Keratinocyte (primary cell): ENCODE measurements at regions not wholly inside any gene's neighbourhood (a gene's known extent, or its start where the extent isn't known, plus 50 kb on each side); places are given as distances from the start of the nearest gene placed in this dataset.

Experiments
- DNase-seq: peaks from one replicate; pipeline ENCODE4 v3.0.0-alpha.2; 2011; ENCODE audit warnings: low read depth, missing footprints, low spot score
- FAIRE-seq: peaks from 2 replicates; lab custom pipeline; 2011; peaks lifted over from hg19 to GRCh38; lab: Jason Lieb, UNC
- H2AFZ ChIP-seq: 2 replicates; pipeline ENCODE4 v1.6.0; 2012; ENCODE audit warnings: low read length, control low read depth, inconsistent platforms; ENCODE audit not compliant: control insufficient read depth
- H3K27ac ChIP-seq: 2 replicates; pipeline ENCODE4 v1.5.1; 2011; ENCODE audit warnings: low read length; ENCODE audit not compliant: control insufficient read depth, insufficient read depth
- H3K27me3 ChIP-seq: 3 replicates; pipeline ENCODE4 v1.6.0; 2011; ENCODE audit warnings: low read length; ENCODE audit not compliant: control insufficient read depth, insufficient read depth; ENCODE audit errors: extremely low read depth
- H3K36me3 ChIP-seq, 2 experiments: 2 replicates in 1 of 2; 3 replicates in 1 of 2; pipeline ENCODE4 v1.5.1; 2011; ENCODE audit warnings: low read length in 2 of 2, mild to moderate bottlenecking in 1 of 2; ENCODE audit not compliant: control insufficient read depth in 2 of 2, insufficient read depth in 2 of 2; ENCODE audit errors: extremely low read depth in 1 of 2
- H3K4me1 ChIP-seq: 3 replicates; pipeline ENCODE4 v1.5.1; 2011; ENCODE audit warnings: low read length; ENCODE audit not compliant: control insufficient read depth, insufficient read depth; ENCODE audit errors: extremely low read depth
- H3K4me2 ChIP-seq: 3 replicates; pipeline ENCODE4 v1.6.0; 2011; ENCODE audit warnings: low read depth, low read length; ENCODE audit not compliant: control insufficient read depth, insufficient read depth; ENCODE audit errors: extremely low read depth
- H3K4me3 ChIP-seq, 3 experiments: fragments of 200-600 bp in 1 of 3; sonication (generic) in 1 of 3; 2 replicates in 2 of 3; 3 replicates in 1 of 3; pipeline ENCODE4 v1.5.1; 2011 to 2016; ENCODE audit warnings: low read length in 3 of 3, mild to moderate bottlenecking in 3 of 3, control low read depth in 2 of 3, inconsistent platforms in 1 of 3, low read depth in 1 of 3, mixed read lengths in 1 of 3, mixed run types in 1 of 3, moderate library complexity in 1 of 3; ENCODE audit not compliant: control insufficient read depth in 2 of 3, insufficient read depth in 2 of 3; ENCODE audit errors: extremely low read depth in 1 of 3
- H3K79me2 ChIP-seq: 2 replicates; pipeline ENCODE4 v1.6.0; 2012; ENCODE audit warnings: low read length; ENCODE audit not compliant: control insufficient read depth, insufficient read depth
- H3K9ac ChIP-seq: 3 replicates; pipeline ENCODE4 v1.6.0; 2011; ENCODE audit warnings: low read length; ENCODE audit not compliant: control insufficient read depth, insufficient read depth; ENCODE audit errors: extremely low read depth
- H3K9me1 ChIP-seq: 3 replicates; pipeline ENCODE4 v1.6.0; 2011; ENCODE audit warnings: low read length; ENCODE audit not compliant: control insufficient read depth, insufficient read depth; ENCODE audit errors: extremely low read depth
- H3K9me3 ChIP-seq: 2 replicates; pipeline ENCODE4 v1.5.1; 2012; ENCODE audit warnings: low read depth, low read length; ENCODE audit not compliant: control insufficient read depth
- H4K20me1 ChIP-seq: 3 replicates; pipeline ENCODE4 v1.6.0; 2011; ENCODE audit warnings: low read length; ENCODE audit not compliant: control insufficient read depth, insufficient read depth; ENCODE audit errors: extremely low read depth
- EZH2 ChIP-seq: IDR thresholded peaks from one replicate; pipeline ENCODE4 v1.6.1; 2012; ENCODE audit warnings: inconsistent platforms, mild to moderate bottlenecking, low read length, moderate library complexity
- dilution Hi-C: fragments of 300-500 bp; cut with MboI; formaldehyde crosslinking; loops from one replicate; pipeline ENCODE4 v1.7.0; 2020; ENCODE audit warnings: low sequenced_read_pairs; ENCODE audit not compliant: extremely low pct_ligation_motif_present
- TF ChIP-seq, protein P1 (sequence below), 3 experiments: IDR thresholded peaks in 1 of 3; conservative IDR thresholded peaks in 1 of 3; optimal IDR thresholded peaks in 1 of 3; 2 replicates in 2 of 3; 3 replicates in 1 of 3; pipeline versions ENCODE3 to v1.5.1; 2011; ENCODE audit warnings: low read length in 3 of 3, mild to moderate bottlenecking in 3 of 3, moderate library complexity in 2 of 3, control low read depth in 1 of 3, inconsistent platforms in 1 of 3; ENCODE audit not compliant: insufficient read depth in 2 of 3; ENCODE audit errors: extremely low read depth in 1 of 3

DNA sequence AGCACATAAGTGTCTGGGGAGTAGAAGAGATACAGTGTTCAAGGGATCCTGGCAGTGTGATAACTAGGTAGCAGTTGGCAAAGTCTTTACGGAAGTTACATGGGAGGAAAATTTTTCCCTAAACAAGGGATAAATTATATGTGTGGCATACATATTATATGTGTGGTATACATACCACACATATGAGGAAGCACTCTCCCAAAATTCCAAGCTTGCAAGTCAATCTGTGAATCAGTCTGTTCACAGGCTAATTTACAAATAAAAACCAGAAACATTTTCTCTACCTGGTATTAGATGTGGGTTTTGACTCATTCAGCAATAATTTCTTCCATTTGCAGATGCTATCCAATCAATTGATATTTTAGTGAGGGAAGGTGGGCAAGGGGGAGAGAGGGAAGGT lies 110.0 kb downstream of the ISOC1 start:
- Histone ChIP-seq H4K20me1 (no peaks in the 10 kb centered on the region), H3K4me3 (no peak overlapping the region), H3K36me3 (no peaks in the 10 kb centered on the region), H3K9ac (no peak overlapping the region), H3K4me1 (no peaks in the 10 kb centered on the region), H3K27me3 (no peaks in the 10 kb centered on the region), H3K9me1 (no peaks in the 10 kb centered on the region), H3K9me3 (no peaks in the 10 kb centered on the region), H3K79me2 (no peaks in the 10 kb centered on the region), H3K27ac (no peak overlapping the region), H2AFZ (peak overlapping the region; percentile 16), H3K4me2 (no peak overlapping the region)
- dilution Hi-C loops: no loop called here
- FAIRE-seq (no peak), DNase-seq (no peak)
- TF ChIP-seq, protein P1, sequence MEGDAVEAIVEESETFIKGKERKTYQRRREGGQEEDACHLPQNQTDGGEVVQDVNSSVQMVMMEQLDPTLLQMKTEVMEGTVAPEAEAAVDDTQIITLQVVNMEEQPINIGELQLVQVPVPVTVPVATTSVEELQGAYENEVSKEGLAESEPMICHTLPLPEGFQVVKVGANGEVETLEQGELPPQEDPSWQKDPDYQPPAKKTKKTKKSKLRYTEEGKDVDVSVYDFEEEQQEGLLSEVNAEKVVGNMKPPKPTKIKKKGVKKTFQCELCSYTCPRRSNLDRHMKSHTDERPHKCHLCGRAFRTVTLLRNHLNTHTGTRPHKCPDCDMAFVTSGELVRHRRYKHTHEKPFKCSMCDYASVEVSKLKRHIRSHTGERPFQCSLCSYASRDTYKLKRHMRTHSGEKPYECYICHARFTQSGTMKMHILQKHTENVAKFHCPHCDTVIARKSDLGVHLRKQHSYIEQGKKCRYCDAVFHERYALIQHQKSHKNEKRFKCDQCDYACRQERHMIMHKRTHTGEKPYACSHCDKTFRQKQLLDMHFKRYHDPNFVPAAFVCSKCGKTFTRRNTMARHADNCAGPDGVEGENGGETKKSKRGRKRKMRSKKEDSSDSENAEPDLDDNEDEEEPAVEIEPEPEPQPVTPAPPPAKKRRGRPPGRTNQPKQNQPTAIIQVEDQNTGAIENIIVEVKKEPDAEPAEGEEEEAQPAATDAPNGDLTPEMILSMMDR (optimal IDR thresholded peaks at IDR 0.05 in 1 of 3, IDR thresholded peaks at IDR 0.05 in 1 of 3, conservative IDR thresholded peaks at IDR 0.05 in 1 of 3; ENCODE audit: extremely low read depth in 1 of 3, insufficient read depth in 2 of 3, low read length in 3 of 3): no peak
- no peak for TF ChIP-seq EZH2

DNA sequence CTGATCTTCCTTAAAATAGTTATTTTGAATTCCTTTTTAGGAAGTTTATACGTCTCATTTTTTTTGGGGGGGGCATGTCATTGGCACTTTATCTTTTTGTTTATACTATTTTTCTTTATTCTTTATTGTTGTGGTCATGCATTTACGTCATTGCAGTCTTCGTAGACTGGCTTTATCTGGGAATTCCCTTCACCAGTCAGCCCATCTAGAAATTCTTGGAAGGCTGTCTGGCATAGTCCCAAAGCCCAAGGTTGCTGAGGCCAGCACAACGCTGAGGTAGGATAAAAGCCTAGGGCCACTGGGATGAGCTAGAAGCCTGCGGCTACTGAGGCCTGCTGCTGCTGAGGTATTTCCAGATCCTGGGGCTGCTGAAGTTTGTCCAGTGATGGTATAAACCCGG lies 121.5 kb downstream of the ISOC1 start:
- Histone ChIP-seq H3K27ac (no peak overlapping the region), H3K36me3 (no peaks in the 10 kb centered on the region), H3K9me1 (no peaks in the 10 kb centered on the region), H3K27me3 (no peaks in the 10 kb centered on the region), H3K79me2 (no peaks in the 10 kb centered on the region), H3K9me3 (no peaks in the 10 kb centered on the region), H3K4me3 (no peak overlapping the region), H3K9ac (no peak overlapping the region), H4K20me1 (no peaks in the 10 kb centered on the region), H3K4me1 (no peaks in the 10 kb centered on the region), H3K4me2 (no peak overlapping the region), H2AFZ (no peak overlapping the region)
- DNase-seq (no peak), FAIRE-seq (no peak)
- dilution Hi-C loops: no loop called here
- TF ChIP-seq EZH2: no peak
- TF ChIP-seq, protein P1 (optimal IDR thresholded peaks at IDR 0.05 in 1 of 3, IDR thresholded peaks at IDR 0.05 in 1 of 3, conservative IDR thresholded peaks at IDR 0.05 in 1 of 3; ENCODE audit: extremely low read depth in 1 of 3, insufficient read depth in 2 of 3, low read length in 3 of 3): no peak
